Breast epithelium (tissue), 3 donors: ENCODE measurements at regions not wholly inside any gene's neighbourhood (a gene's known extent, or its start where the extent isn't known, plus 50 kb on each side); places are given as distances from the start of the nearest gene placed in this dataset.

Experiments used
- CTCF ChIP-seq, 3 donors: fragments of 450-650 bp; IDR thresholded peaks; one replicate each; pipeline ENCODE4 v1.5.1; 2016 to 2017; ENCODE audit warnings: antibody characterized with exemption in 3 of 3, mild to moderate bottlenecking in 3 of 3, moderate library complexity in 3 of 3
- POLR2A ChIP-seq: fragments of 450-650 bp; IDR thresholded peaks from one replicate; pipeline ENCODE4 v1.6.1; 2016; ENCODE audit warnings: antibody characterized with exemption, mild to moderate bottlenecking, moderate library complexity
- POLR2AphosphoS5 ChIP-seq, 3 donors: sonication (generic); formaldehyde crosslinking; IDR thresholded peaks; one replicate each; pipeline ENCODE4 v1.6.1; 2017; ENCODE audit warnings: antibody characterized with exemption in 3 of 3

GRCh38 chr6:8991844-8992243, 556.5 kb upstream of the SLC35B3 start:
- TF ChIP-seq POLR2A = no peak
- no peak for TF ChIP-seq CTCF (IDR thresholded peaks at IDR 0.05)
- TF ChIP-seq POLR2AphosphoS5 (IDR thresholded peaks at IDR 0.05) = no peak
